ACC112 (cell line): ENCODE measurements at regions not wholly inside any gene's neighbourhood (a gene's known extent, or its start where the extent isn't known, plus 50 kb on each side); places are given as distances from the start of the nearest gene placed in this dataset.

Experiments used
- H2AFZ ChIP-seq: fragments of 200-600 bp; sonication (generic); one replicate; pipeline ENCODE4 v1.6.0; 2017; ENCODE audit warnings: antibody characterized with exemption, low read length; ENCODE audit not compliant: unreplicated experiment
- H3K27ac ChIP-seq: fragments of 200-600 bp; sonication (generic); 2 replicates; pipeline ENCODE4 v1.5.1; 2014; ENCODE audit warnings: low read depth, mild to moderate bottlenecking, antibody characterized with exemption, low read length, moderate library complexity
- H3K27me3 ChIP-seq: fragments of 200-600 bp; sonication (generic); 2 replicates; pipeline ENCODE4 v1.6.1; 2014; ENCODE audit warnings: mild to moderate bottlenecking, antibody characterized with exemption, low read length, moderate library complexity, mixed read lengths; ENCODE audit not compliant: insufficient read depth
- H3K36me3 ChIP-seq: fragments of 200-600 bp; sonication (generic); 2 replicates; pipeline ENCODE4 v1.6.1; 2016; ENCODE audit warnings: mild to moderate bottlenecking, antibody characterized with exemption, low read length, moderate library complexity, mixed read lengths; ENCODE audit not compliant: insufficient read depth
- H3K4me1 ChIP-seq: fragments of 200-600 bp; sonication (generic); one replicate; pipeline ENCODE4 v1.6.1; 2016; ENCODE audit warnings: low read length, mixed read lengths; ENCODE audit not compliant: insufficient read depth, unreplicated experiment, control insufficient read depth
- H3K4me3 ChIP-seq: fragments of 200-600 bp; sonication (generic); 2 replicates; pipeline ENCODE4 v1.5.1; 2014; ENCODE audit warnings: mild to moderate bottlenecking, low read depth, low read length
- H3K79me2 ChIP-seq: fragments of 200-600 bp; sonication (generic); one replicate; pipeline ENCODE4 v1.6.0; 2016; ENCODE audit warnings: low read length; ENCODE audit not compliant: control insufficient read depth, unreplicated experiment, insufficient read depth

DNA sequence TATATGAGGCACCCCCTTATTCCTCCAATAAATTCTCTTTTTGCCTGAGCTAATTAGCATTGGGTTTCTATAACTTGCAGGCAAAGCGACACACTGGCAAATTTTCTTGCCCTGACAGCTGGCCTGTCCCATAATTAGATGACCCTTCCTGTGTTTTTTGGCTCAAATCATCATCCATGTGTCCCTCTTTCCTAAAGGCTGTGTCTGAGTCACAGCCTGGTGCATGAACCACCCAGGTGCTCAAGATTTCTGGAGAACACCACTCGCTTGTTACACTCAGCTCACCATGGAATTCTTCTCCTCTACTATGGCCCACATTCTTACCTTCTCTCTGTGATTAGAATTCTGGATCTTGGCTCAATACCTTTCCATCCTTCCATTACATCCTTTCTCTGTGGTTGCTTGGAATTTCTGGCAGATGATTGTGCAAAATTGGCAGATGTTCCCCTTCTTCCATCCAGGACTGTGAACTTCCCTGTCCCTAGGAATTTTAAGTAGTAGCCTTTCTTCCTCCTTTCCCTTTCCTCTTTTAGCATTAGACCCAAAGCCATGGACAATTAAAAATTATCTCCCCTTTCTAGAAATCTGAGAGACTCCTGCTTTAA is 116.0 kb upstream of the ANKRD1 start:
- Histone ChIP-seq H3K27ac (no peak overlapping the region), H3K4me1 (peaks cover 27% of the 10 kb centered on the region), H2AFZ (no peak overlapping the region), H3K27me3 (no peaks in the 10 kb centered on the region), H3K36me3 (no peaks in the 10 kb centered on the region), H3K79me2 (no peaks in the 10 kb centered on the region), H3K4me3 (no peak overlapping the region)

DNA sequence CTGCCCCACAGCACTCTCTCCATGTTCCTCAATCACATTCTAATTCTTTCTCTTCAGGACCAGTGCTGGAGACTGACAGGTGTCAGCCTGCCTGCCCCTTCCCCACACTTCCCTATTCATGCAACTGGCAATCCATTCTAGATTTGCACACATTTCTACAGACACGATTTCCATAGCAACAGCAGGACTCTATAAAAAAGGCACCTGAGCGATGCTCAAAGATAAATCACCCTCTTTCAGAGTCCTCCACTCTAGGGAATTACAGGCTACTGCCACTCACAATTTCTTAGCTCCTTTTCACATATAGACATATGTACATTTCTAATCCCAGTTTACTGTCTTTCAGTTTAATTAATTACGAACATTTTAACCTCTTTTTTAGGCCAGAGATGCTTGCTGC is 118.1 kb upstream of the ANKRD1 start:
- Histone ChIP-seq H3K4me1 (peaks cover 13% of the 10 kb centered on the region), H2AFZ (no peak overlapping the region), H3K27me3 (no peaks in the 10 kb centered on the region), H3K36me3 (no peaks in the 10 kb centered on the region), H3K79me2 (no peaks in the 10 kb centered on the region), H3K27ac (no peak overlapping the region), H3K4me3 (no peak overlapping the region)

DNA sequence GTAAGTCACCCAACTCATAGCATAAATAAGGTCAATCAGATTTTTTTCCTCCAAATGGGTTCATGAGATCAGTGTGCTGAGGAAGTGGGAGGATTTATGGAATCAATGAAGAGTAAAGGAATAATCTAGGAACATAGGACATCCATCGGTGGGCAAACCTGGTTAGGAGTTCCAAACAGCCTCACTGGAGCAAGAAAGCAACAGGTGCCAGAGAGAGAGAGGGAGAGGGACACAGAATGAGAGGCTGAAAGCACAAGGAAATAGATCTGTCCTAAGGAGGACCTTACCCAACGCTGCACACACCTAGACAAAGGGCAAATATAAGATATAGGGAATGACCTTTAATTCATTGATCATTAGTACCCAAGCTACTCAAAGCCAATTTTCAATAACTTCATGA is 119.5 kb upstream of the ANKRD1 start:
- H3K27me3 ChIP-seq: no peaks in the 10 kb centered on the region
- H3K79me2 ChIP-seq: no peaks in the 10 kb centered on the region
- H2AFZ ChIP-seq: no peak overlapping the region
- H3K4me1 ChIP-seq: no peaks in the 10 kb centered on the region
- H3K36me3 ChIP-seq: no peaks in the 10 kb centered on the region
- H3K4me3 ChIP-seq: no peak overlapping the region
- no peak overlapping the region for H3K27ac ChIP-seq

DNA sequence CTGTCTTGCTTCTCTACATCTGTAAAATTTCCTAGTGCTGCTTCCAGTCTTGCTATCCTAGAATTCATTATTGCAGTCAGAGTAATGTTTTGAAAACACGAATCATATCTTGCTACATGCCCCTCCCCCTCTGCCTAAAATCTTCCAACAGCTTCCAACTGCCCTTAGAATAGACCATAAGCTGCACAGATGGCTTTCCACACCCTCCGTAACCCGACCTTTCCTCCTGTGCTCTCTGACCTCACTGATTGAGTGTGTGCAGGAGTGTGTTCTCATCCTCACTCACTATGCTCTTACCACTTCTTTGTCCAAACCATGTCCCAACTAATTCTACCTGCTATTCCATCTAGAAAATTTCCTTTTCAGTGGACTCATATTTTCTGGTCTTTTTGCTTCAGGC is 121.2 kb upstream of the ANKRD1 start:
- Histone ChIP-seq H3K4me3 (no peak overlapping the region), H3K27ac (no peak overlapping the region)

DNA sequence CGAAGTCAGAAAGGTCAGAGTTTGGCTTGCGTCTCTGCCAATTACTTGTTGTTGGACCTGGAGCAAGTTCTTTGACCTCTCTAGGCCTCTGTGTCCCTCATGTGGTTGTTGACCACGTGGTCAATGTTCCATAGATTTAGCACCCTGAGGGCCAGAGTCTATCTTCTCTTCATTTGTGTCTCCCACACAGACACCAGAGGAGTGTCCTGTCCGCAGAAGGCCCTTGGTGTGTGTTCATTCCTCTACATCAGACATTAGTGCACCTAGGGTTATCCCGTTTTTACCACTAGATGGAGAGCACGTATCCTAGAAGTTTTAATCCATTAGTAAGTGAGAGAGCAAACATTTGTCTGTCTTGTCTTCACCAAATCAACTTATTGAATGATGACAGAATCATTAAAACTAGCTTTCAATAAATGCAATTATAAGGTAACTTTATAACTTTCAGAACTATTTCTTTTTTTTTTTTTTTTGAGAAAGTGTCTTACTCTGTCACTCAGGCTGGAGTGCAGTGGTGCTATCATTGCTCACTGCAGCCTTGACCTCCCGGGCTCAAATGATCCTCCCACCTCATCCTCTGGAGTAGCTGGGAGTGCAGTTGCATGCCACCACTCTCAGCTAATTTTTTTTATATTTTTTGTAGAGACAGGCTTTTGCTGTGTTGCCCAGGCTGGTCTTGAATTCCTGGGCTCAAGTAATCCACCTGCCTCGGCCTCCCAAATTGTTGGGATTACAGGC is 122.5 kb upstream of the ANKRD1 start:
- Histone ChIP-seq H3K27me3 (no peaks in the 10 kb centered on the region), H2AFZ (no peak overlapping the region), H3K4me1 (no peaks in the 10 kb centered on the region), H3K36me3 (no peaks in the 10 kb centered on the region), H3K79me2 (no peaks in the 10 kb centered on the region), H3K27ac (no peak overlapping the region), H3K4me3 (no peak overlapping the region)

More for the DNA sequence above, 121.2 kb upstream of the ANKRD1 start:
- no peak overlapping the region for H2AFZ ChIP-seq
- H3K79me2 ChIP-seq: no peaks in the 10 kb centered on the region
- H3K36me3 ChIP-seq: no peaks in the 10 kb centered on the region
- no peaks in the 10 kb centered on the region for H3K4me1 ChIP-seq
- H3K27me3 ChIP-seq: no peaks in the 10 kb centered on the region

DNA sequence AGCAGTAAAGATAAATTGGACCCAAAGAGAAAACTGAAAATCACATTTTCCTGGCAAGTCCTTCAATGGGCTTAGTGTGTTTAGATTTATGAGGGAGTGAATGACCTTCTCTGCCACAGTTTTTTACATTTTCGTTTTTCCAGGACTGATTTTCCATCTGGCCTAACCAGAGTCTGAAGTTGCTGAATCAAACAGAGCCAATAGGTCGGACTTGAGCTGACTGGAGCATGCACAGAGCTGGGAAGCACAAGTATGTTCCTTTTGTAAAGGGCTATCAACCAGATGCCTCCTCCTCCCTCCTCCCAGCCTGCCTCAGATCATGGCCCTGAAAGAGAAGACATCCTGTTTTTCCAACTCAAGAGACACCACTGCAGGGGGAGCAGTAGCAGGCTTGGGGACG is 126.0 kb upstream of the ANKRD1 start:
- H3K36me3 ChIP-seq: no peaks in the 10 kb centered on the region
- no peaks in the 10 kb centered on the region for H3K79me2 ChIP-seq
- H2AFZ ChIP-seq: no peak overlapping the region
- H3K4me1 ChIP-seq: no peaks in the 10 kb centered on the region
- H3K27me3 ChIP-seq: no peaks in the 10 kb centered on the region
- H3K27ac ChIP-seq: no peak overlapping the region
- no peak overlapping the region for H3K4me3 ChIP-seq

DNA sequence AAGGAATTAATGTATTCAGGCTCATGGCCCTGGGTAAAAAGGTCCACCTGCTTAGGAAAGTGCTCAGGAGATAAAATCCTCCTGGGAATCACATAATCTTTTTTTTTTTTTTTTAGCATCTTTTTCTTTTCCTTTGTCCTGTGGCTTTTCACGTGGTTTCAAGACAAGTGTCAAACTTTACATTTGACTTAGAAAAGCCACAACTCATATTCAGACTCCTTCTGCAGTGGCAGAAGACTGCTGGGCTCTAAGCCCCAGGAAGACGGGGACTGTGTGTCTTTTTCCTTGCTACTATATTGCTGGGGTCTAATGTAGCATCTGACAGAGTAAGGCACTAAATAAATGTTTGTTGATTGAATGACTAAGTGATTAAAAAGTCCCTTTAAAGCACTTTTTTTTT is 127.5 kb upstream of the ANKRD1 start:
- H3K79me2 ChIP-seq: no peaks in the 10 kb centered on the region
- no peak overlapping the region for H3K4me3 ChIP-seq
- no peak overlapping the region for H3K27ac ChIP-seq
- no peak overlapping the region for H2AFZ ChIP-seq
- H3K27me3 ChIP-seq: no peaks in the 10 kb centered on the region
- no peaks in the 10 kb centered on the region for H3K4me1 ChIP-seq
- no peaks in the 10 kb centered on the region for H3K36me3 ChIP-seq

DNA sequence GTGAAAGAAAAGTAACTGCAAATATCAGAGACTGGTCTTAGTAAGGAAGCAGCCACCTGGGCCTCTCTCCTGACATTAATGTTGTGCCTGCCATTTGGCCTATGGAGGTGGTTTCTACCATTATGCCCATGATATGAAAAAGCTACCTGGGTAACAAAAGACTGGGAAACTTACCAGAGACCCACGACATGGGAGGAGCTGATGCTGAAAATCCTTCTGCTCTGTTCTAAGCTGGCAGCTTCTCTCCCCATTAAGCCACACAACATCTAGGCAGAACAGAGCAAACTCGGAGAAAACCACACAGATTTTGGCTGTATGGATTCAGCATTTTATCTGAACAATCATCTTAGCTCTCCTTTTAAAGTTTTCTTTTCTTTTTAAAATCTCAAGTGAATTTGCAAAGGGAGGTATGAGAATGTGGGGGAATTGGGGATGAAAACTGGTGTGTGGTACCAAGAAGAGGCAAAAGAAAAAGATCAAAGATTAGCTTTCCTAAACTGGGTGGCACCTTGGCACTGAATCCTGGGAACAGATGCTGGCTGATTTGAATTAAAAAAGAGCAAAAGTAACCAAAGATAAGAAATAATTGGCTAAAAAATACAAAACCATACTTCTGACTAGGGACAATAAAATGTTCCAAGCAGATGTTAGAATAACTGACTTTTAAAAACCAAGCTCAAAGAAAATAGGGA is 128.6 kb upstream of the ANKRD1 start:
- no peaks in the 10 kb centered on the region for H3K36me3 ChIP-seq
- no peaks in the 10 kb centered on the region for H3K4me1 ChIP-seq
- peak overlapping the region; percentile 77 for H2AFZ ChIP-seq
- no peaks in the 10 kb centered on the region for H3K27me3 ChIP-seq
- H3K4me3 ChIP-seq: no peak overlapping the region
- no peaks in the 10 kb centered on the region for H3K79me2 ChIP-seq
- H3K27ac ChIP-seq: no peak overlapping the region

DNA sequence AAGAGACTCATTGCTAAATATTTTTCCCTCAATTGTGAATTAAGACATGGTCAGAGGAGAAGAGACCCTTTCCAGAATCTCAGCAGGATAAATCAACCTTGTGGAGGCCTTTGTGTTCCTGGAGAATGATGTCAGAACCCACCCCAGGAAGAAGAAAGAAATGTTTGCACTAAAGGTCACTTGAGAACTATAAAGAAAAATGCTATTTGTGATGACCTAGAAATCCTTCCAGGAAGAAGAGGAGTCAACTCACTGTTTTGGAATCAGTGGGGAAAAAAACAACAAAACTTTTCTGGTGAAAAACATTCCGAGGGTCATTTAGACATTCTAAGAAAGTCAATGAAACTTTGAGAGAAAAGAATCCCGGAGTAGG is 129.1 kb upstream of the ANKRD1 start:
- Histone ChIP-seq H3K4me1 (no peaks in the 10 kb centered on the region), H2AFZ (peak overlapping the region; percentile 77), H3K79me2 (no peaks in the 10 kb centered on the region), H3K36me3 (no peaks in the 10 kb centered on the region), H3K4me3 (no peak overlapping the region), H3K27ac (no peak overlapping the region), H3K27me3 (no peaks in the 10 kb centered on the region)

DNA sequence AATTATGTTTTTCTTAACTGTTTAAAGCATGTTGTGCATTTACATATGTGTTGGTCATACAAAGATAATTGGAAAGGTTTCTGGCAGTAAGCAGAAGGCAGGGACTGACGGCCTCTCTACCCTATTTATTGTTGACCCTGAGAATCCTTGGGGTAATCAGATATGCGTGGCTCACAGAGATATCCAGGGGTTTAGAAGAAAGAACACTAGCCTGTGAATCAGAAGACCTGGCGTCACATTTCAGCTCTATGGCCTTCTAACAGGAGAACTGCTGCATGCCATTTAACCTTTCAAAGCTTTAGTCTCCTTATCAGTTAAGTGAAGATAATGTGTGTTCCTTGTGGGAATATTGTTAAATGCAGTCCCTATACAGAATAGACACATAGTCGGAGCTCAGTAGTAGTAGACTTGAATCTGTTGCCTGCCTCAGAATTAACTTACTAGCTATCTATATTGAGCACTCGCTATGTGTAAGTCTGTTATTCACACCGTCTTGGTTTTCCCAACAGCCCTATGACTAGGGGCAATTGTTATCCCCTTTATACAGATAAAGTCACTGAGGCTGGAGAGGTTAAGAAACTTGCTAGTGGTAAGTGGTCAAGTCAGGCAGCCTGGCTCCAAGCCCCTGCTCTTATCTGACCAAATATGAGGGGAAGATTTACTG is 129.6 kb upstream of the ANKRD1 start:
- H3K36me3 ChIP-seq: no peaks in the 10 kb centered on the region
- H3K79me2 ChIP-seq: no peaks in the 10 kb centered on the region
- H3K27me3 ChIP-seq: no peaks in the 10 kb centered on the region
- H3K4me1 ChIP-seq: no peaks in the 10 kb centered on the region
- no peak overlapping the region for H3K27ac ChIP-seq
- H3K4me3 ChIP-seq: no peak overlapping the region
- peak overlapping the region; percentile 77 for H2AFZ ChIP-seq
